GM12873 (cell line): ENCODE measurements at regions not wholly inside any gene's neighbourhood (a gene's known extent, or its start where the extent isn't known, plus 50 kb on each side); places are given as distances from the start of the nearest gene placed in this dataset.

Source experiments
- CTCF ChIP-seq: IDR thresholded peaks from 2 replicates; pipeline ENCODE4 v1.5.1; 2012; ENCODE audit warnings: low read depth, mild to moderate bottlenecking, moderate library complexity, low read length, control low read depth; ENCODE audit not compliant: insufficient read depth; ENCODE audit errors: missing control alignments

GRCh38 chr10:57817741-57818140 lies 450.0 kb downstream of the IPMK start:
- TF ChIP-seq CTCF: no peak

DNA sequence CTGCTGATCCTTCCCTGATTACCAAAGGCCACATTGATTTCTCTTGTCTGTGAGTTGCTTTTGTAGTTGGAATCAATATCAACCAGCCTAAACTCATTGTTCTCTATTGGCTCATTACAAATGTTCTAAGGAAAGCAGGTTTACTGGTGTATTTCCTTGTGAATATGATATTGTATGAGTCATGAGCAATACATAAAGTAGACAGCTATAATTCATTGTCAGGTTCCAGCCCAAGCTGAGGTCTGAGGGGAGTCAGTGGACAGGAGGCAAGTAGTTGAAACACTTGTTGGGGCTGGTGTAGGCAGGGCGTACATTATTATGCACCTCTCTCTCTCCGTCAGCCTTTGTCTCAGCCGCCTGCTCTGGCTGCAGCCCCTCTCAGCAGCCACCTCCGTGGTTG lies 451.7 kb downstream of the IPMK start:
- no peak for TF ChIP-seq CTCF

GRCh38 chr10:57809961-57810360 lies 457.7 kb downstream of the IPMK start:
- no peak for TF ChIP-seq CTCF

DNA sequence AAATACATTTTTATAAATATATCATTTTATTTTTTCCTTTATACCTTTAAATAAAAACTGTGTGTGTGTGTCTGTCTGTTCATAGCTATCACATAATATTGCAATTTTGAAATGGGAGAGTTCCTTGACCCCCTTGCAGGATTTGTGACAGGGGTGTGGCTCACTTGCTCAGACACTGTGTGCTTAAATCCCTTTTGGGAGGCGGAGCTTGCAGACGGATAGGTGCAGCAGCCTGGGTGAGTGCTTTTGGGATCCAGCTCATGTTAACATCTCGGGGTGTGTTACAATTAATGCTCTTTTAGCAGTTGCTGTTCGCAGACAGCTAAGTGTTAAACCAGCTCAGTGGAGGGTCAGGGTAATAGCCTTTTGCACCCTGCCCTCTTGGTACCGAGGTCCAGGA lies 459.8 kb downstream of the IPMK start:
- TF ChIP-seq CTCF: no peak

DNA sequence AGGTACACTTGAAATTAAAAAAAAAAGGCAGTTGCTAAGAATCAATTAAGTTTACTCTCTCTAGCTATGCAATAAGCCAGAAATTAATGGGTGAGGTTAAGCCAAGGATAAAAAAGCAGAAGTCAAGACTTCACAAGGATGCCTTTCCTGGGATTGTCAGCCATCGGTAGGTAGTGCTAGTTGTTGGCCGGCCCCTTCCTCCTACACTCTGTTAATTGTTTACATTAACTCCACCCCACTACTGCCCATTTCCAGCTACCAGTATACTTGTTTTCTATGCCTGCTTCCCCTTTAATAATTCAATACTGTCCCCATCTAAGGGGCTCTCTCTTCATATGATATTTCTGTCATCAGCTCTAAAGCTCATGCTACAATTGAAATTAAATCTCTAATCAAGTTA lies 461.0 kb downstream of the IPMK start:
- no peak for TF ChIP-seq CTCF

- TF ChIP-seq CTCF: no peak
Measured at GRCh38 chr10:57799625-57800024, 468.1 kb downstream of the IPMK start.

DNA sequence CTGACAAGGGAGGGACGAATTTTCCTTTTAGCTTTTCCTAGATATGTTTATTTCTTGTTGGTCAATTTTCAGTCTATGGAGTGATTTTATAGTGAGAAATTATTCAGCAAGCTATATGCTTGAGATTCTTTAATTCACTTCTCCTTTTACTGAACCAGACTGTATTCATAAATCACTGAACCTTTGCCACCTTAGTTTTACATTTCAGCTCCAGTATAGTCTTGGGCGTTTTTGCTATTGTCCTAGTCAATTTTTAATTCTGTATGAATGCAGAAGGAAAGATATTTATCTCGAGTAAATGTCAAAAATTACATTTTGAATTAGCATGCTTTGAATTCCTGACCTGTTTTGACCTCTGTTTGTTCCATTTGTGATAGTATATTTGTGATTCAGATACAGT lies 468.9 kb downstream of the IPMK start:
- TF ChIP-seq CTCF: no peak

DNA sequence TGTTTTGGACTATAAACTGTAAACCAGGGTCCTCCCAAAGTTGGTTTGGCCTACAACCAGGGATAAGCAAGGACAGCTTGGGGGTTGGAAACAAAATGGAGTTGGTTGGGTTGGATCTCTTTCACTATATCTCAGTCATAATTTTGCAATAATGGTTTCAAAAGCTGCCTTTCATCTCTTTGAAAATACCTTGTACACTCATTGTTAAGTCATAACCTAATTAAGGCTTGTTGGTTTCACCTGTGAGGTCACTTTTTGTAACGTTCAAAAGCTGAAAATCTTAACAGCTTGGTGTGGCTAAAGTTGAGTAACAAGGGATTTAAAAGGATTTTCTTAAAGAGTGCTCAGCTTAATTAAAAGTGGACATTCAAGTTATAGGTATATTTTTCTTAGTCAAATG lies 476.1 kb downstream of the IPMK start:
- TF ChIP-seq CTCF: no peak
